HL-60 (cell line): ENCODE measurements at regions not wholly inside any gene's neighbourhood (a gene's known extent, or its start where the extent isn't known, plus 50 kb on each side); places are given as distances from the start of the nearest gene placed in this dataset.
"Not testable (repeated sequence)": the region's sequence is repeated elsewhere in the genome, so short reads cannot be mapped to it uniquely, and the experiment has no call there.

Experiments
- DNase-seq, 2 experiments: peaks; one replicate each; pipeline ENCODE4 v3.0.0-alpha.2; 2010 to 2020; ENCODE audit warnings: low read depth in 1 of 2, low spot score in 1 of 2
- H3K27ac ChIP-seq: fragments of 250-450 bp; sonication (Bioruptor Pico); replicated peaks from 2 replicates; pipeline ENCODE4 v1.5.1; 2020; ENCODE audit warnings: mild to moderate bottlenecking, moderate library complexity
- H3K27me3 ChIP-seq: fragments of 250-450 bp; sonication (Bioruptor Pico); 2 replicates; pipeline ENCODE4 v1.5.1; 2021; ENCODE audit warnings: mild to moderate bottlenecking, moderate library complexity; ENCODE audit not compliant: insufficient read depth, poor library complexity, severe bottlenecking
- H3K4me3 ChIP-seq: replicated peaks from 2 replicates; pipeline ENCODE4 v1.5.1; 2011; ENCODE audit warnings: mild to moderate bottlenecking, control low read depth, low read length; ENCODE audit not compliant: insufficient read depth
- GABPA ChIP-seq: IDR thresholded peaks from 2 replicates; pipeline ENCODE4 v1.6.1; 2012; ENCODE audit warnings: low read depth
- POLR2AphosphoS5 ChIP-seq: IDR thresholded peaks from 2 replicates; pipeline ENCODE4 v1.6.1; 2012; ENCODE audit warnings: low read depth
- SPI1 ChIP-seq: IDR thresholded peaks from 2 replicates; pipeline ENCODE4 v1.6.1; 2012; ENCODE audit warnings: low read depth, mild to moderate bottlenecking, borderline replicate concordance
- TF ChIP-seq, protein P1 (sequence below): IDR thresholded peaks from 2 replicates; pipeline ENCODE4 v1.6.1; 2012; ENCODE audit warnings: low read depth; ENCODE audit not compliant: insufficient replicate concordance
- TF ChIP-seq, protein P2 (sequence below): IDR thresholded peaks from one replicate; pipeline ENCODE4 v1.5.1; 2011; ENCODE audit warnings: low read length, control low read depth, inconsistent platforms; ENCODE audit not compliant: insufficient read depth

DNA sequence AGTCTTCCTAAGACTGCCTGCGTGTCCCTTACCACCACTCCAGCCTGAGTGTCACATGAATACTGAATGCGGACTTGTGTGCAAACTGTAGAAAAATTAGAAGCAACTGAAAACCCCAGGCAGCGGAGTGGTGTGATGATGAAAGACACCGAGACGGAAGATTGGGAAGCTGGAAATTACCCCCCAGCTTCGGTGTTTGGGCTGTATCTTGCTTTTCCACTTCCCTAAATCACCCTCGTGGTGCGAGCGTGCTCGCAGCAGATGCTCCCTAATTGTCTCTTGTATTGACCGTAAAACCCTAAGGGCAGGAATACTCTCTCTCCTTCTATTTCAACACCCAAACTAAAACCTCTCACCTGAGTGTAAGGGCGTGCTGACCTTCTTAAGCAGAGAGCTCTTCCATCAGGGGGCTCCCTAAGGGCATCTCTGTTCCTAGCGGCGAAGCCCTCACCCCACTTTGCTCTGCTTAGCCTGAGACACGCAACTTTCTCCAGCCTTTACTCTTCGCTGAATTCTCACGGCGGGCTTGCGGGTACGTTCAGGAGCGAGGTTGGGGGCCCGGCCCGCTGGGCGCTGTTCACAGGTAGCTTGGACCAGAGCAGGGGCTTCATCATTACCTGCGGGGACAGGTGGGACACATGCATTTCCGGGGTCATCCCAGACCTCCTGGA, 62.4 kb downstream of the CRYBB2 start:
- TF ChIP-seq, protein P1, sequence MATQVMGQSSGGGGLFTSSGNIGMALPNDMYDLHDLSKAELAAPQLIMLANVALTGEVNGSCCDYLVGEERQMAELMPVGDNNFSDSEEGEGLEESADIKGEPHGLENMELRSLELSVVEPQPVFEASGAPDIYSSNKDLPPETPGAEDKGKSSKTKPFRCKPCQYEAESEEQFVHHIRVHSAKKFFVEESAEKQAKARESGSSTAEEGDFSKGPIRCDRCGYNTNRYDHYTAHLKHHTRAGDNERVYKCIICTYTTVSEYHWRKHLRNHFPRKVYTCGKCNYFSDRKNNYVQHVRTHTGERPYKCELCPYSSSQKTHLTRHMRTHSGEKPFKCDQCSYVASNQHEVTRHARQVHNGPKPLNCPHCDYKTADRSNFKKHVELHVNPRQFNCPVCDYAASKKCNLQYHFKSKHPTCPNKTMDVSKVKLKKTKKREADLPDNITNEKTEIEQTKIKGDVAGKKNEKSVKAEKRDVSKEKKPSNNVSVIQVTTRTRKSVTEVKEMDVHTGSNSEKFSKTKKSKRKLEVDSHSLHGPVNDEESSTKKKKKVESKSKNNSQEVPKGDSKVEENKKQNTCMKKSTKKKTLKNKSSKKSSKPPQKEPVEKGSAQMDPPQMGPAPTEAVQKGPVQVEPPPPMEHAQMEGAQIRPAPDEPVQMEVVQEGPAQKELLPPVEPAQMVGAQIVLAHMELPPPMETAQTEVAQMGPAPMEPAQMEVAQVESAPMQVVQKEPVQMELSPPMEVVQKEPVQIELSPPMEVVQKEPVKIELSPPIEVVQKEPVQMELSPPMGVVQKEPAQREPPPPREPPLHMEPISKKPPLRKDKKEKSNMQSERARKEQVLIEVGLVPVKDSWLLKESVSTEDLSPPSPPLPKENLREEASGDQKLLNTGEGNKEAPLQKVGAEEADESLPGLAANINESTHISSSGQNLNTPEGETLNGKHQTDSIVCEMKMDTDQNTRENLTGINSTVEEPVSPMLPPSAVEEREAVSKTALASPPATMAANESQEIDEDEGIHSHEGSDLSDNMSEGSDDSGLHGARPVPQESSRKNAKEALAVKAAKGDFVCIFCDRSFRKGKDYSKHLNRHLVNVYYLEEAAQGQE: no peak
- TF ChIP-seq SPI1 (peak; percentile 95), POLR2AphosphoS5 (peak; percentile 53)
- H3K4me3 ChIP-seq: peak overlapping the region; percentile 63
- peak; percentile 28 to 82 for DNase-seq
- H3K27ac ChIP-seq: peak overlapping the region; percentile 64
- H3K27me3 ChIP-seq: peaks cover 15% of the 10 kb centered on the region

DNA sequence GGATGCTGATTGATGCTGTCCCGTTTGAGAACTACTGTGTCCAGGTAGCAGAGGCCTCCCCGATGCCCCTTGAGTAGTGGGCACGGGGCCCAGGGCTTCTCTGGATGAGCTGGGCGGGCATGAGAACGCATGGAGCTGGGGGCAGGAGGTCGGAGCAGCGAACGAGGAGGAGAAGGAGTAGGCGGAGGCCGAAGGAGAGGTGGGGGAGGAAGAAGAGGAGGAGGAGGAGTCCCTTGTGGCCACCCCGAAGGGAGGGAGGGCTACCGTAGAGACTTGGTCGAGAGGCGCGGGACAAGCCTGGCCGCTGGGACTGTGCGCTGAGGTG, 62.9 kb downstream of the CRYBB2 start:
- Histone ChIP-seq H3K27ac (peak overlapping the region; percentile 64), H3K4me3 (peak overlapping the region; percentile 63), H3K27me3 (peaks cover 15% of the 10 kb centered on the region)
- peak; percentile 22 to 52 for DNase-seq
- TF ChIP-seq, protein P2, sequence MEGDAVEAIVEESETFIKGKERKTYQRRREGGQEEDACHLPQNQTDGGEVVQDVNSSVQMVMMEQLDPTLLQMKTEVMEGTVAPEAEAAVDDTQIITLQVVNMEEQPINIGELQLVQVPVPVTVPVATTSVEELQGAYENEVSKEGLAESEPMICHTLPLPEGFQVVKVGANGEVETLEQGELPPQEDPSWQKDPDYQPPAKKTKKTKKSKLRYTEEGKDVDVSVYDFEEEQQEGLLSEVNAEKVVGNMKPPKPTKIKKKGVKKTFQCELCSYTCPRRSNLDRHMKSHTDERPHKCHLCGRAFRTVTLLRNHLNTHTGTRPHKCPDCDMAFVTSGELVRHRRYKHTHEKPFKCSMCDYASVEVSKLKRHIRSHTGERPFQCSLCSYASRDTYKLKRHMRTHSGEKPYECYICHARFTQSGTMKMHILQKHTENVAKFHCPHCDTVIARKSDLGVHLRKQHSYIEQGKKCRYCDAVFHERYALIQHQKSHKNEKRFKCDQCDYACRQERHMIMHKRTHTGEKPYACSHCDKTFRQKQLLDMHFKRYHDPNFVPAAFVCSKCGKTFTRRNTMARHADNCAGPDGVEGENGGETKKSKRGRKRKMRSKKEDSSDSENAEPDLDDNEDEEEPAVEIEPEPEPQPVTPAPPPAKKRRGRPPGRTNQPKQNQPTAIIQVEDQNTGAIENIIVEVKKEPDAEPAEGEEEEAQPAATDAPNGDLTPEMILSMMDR: no peak
- TF ChIP-seq SPI1: no peak
- TF ChIP-seq, protein P1: no peak
- no peak for TF ChIP-seq POLR2AphosphoS5
- no peak for TF ChIP-seq GABPA

DNA sequence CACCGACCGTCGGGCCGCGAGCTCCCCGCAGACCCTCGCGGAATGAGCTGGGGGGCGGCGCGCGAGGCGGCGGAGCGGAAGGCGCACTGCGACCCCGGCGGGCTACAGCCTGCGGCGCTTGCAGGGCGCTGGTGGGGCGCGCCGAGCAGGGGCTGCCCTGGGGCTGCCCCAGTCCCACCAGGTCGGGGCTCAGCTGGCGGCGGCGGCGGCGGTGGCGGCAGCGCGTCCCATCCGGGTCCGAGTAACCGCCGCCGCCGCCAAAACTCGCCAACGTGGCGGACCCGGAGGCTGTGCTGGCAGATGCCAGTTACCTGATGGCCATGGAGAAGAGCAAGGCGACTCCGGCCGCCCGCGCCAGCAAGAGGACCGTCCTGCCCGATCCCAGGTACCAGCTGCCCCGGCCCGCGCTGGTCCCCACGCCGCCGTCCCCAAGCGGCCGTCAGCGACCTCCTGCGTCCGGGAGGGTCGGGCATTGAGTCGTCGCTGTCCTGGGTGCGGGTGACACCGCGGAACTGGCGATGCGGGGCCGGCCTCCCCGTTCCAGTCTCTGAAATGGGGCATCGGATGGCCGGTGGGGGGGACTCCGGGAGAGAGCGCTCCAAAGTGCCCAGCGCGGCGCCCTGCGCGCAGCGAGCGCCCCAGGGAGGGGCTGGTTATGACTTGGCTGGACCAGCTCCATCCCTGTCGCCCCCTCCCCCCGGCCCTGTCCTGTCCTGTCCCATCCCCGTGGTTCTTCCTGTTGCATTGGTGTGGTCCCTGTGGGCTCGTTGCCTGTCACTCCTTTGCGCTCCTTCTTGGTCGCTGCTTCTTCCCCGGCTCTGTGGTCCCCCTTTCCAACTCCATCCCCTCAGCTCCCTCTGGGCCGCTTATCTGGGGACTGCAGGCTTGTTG, 63.5 kb downstream of the CRYBB2 start:
- Histone ChIP-seq H3K27ac (peak overlapping the region; percentile 71), H3K4me3 (peak overlapping the region; percentile 63), H3K27me3 (peaks cover 15% of the 10 kb centered on the region)
- peak; percentile 13 for DNase-seq
- no peak for TF ChIP-seq GABPA
- TF ChIP-seq, protein P1: peak; percentile 40

DNA sequence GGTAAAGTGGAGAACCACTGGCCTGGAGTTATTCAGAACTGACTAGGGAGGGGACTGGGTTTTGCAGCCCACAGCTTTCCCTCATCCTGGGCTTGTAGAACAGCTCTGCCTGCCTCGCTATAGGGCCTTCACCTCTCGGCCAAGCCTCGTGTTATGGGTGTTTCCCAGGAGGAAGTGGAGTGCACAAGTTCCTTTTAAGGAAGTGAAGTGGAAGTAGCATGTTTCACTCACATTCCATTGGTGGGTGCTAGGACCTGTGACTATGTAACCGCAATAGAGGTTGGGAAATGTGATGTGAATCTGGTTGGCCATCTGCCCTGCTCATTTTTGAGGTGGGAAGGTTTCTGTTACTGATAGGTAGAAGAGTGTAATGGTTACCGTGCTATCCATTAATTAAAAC, 69.0 kb downstream of the CRYBB2 start:
- peak in 1 of 2 experiments; percentile 6 for DNase-seq
- TF ChIP-seq SPI1: peak; percentile 46; the same call in 1 of the 2 replicates
- H3K4me3 ChIP-seq, H3K27ac ChIP-seq: not testable (repeated sequence)
- peaks cover 14% of the 10 kb centered on the region for H3K27me3 ChIP-seq

DNA sequence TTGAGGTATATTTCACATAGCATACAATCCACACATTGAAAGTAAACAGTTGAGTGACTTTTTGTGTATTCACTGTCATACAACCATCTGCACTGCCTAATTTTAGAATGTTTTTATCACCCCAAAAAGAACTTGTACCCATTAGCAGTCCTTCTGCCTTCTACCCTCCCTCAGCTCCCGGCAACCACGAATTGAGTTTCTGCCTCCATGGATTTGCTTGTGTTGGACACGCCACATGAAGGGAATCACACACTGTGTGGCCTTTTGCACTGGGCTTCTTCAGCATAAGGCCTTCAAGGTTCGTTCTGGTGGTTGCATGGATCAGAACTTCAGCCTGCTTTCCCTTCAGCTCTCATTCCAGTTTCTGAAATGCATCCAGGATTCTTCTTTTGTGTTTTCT, 82.5 kb downstream of the CRYBB2 start:
- not testable (repeated sequence) for H3K27me3 ChIP-seq, DNase-seq, H3K4me3 ChIP-seq, H3K27ac ChIP-seq

DNA sequence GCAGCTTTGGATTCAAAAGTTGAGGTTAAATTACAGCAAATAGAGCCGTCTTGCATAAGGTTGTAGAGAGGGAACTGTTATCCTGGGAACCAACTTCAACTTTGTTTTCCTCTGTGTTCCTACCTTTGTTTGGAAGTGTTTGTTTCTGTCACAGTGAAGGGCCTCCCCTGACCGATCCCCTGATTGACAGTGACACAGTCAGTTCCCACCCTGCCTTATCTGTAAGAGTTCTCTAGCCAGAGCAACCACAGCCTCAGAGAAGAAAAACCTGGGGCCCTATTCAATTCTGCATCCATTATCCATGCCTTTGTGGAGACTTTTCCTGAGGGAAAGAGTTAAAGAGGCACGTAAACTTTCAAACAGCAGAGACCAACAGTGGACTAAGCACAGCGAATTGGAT, 90.1 kb downstream of the CRYBB2 start:
- not testable (repeated sequence) for H3K27ac ChIP-seq, H3K4me3 ChIP-seq, H3K27me3 ChIP-seq, DNase-seq

DNA sequence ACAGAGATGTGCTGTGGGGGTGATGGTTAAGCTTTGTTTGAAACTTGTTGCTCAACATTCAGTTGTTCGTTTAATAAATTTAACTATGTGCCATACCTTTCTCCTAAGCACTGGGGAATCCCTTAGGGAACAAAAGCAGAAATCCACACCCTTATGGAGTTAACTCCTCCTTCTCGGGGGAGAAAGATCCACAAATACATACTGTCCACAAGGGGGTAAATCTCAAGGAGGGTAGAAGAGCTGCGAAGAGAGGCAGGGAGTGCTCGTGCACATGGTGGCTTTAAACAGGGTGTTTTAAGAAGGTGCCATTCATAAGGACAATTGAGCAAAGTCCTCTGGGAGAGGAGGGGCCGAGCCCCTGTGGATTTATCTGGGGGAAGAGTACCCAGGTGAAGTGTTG, 92.5 kb downstream of the CRYBB2 start:
- not testable (repeated sequence) for DNase-seq, H3K27ac ChIP-seq, H3K4me3 ChIP-seq, H3K27me3 ChIP-seq
